ENCODE measurements at regions not wholly inside any gene's neighbourhood (a gene's known extent, or its start where the extent isn't known, plus 50 kb on each side); places are given as distances from the start of the nearest gene placed in this dataset.
"Not testable (repeated sequence)": the region's sequence is repeated elsewhere in the genome, so short reads cannot be mapped to it uniquely, and the experiment has no call there.

DNA sequence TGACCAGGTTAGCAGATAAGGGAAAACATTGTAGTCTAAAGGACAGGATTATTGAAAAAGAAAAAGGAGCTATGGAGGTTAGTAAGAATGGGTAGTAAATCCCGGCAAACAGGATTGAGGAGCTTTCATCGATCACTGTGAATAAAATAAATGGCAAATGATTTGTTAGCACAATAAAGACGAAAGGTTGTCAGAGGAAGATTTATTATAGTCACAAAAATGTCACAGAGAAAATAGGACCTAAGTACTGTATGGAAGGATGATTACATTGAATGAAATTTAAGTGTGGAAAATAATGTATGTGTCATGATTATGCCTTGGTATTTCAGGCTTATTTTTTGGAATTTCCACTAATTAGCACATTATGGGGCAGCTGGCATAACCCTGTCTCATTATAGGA is 519.2 kb upstream of the SLITRK6 start:
- TF ChIP-seq, protein P1, sequence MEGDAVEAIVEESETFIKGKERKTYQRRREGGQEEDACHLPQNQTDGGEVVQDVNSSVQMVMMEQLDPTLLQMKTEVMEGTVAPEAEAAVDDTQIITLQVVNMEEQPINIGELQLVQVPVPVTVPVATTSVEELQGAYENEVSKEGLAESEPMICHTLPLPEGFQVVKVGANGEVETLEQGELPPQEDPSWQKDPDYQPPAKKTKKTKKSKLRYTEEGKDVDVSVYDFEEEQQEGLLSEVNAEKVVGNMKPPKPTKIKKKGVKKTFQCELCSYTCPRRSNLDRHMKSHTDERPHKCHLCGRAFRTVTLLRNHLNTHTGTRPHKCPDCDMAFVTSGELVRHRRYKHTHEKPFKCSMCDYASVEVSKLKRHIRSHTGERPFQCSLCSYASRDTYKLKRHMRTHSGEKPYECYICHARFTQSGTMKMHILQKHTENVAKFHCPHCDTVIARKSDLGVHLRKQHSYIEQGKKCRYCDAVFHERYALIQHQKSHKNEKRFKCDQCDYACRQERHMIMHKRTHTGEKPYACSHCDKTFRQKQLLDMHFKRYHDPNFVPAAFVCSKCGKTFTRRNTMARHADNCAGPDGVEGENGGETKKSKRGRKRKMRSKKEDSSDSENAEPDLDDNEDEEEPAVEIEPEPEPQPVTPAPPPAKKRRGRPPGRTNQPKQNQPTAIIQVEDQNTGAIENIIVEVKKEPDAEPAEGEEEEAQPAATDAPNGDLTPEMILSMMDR (IDR thresholded peaks at IDR 0.05; ENCODE audit: low read depth, low read length): no peak
- no peak for DNase-seq (ENCODE audit: extremely low read depth, low read depth)

DNA sequence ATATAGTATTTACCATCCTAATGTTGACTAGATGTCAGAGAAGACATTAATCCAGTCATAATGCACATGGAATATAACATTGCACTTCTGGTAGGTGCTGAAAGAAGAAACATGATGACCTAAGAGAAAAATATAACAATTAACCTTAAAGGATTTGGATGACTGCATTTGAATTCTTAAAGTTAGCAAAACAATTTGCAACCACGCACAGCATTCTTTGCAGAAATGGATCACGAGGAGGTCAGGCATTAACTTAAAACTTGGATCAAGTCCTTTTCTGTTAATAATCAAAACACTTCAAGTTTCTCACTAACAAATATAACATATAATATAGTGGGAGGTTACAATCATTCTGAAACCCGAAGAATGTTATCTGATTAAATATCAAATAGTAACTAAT is 525.0 kb upstream of the SLITRK6 start:
- no peak for DNase-seq (ENCODE audit: extremely low read depth, low read depth)
- TF ChIP-seq, protein P1 (IDR thresholded peaks at IDR 0.05; ENCODE audit: low read depth, low read length): no peak

DNA sequence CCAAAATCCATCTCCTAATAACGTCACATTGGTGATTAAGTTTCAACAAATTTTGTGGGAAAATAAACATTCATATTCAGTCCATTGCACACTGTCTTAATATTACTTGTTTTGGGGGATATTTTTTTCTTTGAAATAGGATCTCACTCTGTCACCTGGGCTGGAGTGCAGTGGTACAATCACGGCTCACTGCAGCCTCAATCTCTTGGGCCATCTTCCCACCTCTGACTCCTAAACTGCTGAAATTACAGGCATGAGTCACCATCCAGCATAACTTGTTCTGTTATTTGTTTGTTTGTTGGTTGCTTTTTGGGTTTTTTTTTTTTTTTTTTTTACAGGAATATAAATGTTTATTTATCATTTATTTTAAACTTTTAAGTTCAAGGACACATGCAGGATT is 556.1 kb upstream of the SLITRK6 start:
- TF ChIP-seq, protein P1 (IDR thresholded peaks at IDR 0.05; ENCODE audit: low read depth, low read length): no peak
- DNase-seq (ENCODE audit: extremely low read depth, low read depth): no peak

DNA sequence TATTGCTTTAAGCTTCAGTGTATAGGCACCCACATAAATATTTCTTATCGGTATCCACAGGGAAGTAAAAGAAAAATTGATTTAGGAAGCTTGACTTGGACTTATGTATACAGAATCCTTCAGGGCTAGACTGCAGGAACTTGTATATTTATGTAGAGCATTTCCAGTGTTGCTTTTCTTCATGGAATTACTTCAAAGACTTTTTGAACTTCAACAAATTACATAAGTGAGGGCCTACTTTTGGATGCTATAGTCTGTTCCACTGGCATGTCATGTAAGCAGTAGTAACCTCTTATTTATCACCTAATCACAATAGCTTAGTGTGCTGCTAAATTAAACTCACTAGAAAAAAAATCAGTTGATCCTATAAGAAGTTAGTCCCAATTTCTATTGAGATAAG is 557.9 kb upstream of the SLITRK6 start:
- TF ChIP-seq, protein P1 (IDR thresholded peaks at IDR 0.05; ENCODE audit: low read depth, low read length): no peak
- no peak for DNase-seq (ENCODE audit: extremely low read depth, low read depth)

DNA sequence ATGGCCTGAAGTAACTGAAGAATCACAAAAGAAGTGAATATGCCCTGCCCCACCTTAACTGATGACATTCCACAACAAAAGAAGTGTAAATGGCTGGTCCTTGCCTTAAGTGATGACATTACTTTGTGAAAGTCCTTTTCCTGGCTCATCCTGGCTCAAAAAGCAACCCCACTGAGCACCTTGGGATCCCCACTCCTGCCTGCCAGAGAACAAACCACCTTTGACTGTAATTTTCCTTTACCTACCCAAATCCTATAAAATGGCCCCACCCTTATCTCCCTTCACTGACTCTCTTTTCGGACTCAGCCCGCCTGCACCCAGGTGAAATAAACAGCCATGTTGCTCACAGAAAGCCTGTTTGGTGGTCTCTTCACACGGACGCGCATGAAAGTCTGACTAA is 564.5 kb upstream of the SLITRK6 start:
- not testable (repeated sequence) for DNase-seq (ENCODE audit: extremely low read depth, low read depth)

DNA sequence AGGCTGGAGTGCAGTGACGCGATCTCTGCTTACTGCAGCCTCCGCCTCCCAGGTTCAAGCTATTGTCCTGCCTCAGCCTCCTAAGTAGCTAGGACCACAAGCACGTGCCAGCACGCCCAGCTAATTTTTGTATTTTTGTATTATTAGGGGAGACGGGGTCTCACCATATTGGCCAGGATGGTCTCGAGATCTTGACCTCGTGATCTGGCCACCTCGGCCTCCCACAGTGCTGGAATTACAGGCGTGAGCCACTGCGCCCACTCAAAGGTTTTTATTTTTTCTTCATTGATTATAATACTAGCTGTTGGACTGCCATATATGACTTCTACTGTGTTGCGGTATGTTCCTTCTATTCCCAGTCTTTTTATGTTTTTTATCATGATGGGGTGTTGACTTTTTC is 569.7 kb upstream of the SLITRK6 start:
- TF ChIP-seq, protein P1 (IDR thresholded peaks at IDR 0.05; ENCODE audit: low read depth, low read length): no peak
- no peak for DNase-seq (ENCODE audit: extremely low read depth, low read depth)

DNA sequence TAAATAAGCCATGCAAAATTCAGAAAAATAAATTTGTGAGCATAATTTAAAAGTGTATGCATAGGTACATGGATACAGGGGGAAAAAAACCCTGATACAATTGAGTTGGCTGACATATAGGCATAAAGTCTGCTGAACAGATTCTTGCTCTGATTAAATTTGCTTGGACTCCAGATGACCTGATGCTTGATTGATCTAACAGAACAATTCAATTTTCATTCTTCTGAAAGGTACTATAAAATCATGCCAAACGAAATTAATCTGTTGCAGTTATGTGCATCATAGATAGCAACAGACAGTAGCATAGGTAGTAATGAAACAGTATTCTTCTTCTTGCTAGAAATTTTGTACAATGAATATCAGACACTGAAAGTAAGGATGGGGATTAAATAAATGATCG is 578.2 kb upstream of the SLITRK6 start:
- no peak for DNase-seq (ENCODE audit: extremely low read depth, low read depth)
- TF ChIP-seq, protein P1 (IDR thresholded peaks at IDR 0.05; ENCODE audit: low read depth, low read length): no peak

DNA sequence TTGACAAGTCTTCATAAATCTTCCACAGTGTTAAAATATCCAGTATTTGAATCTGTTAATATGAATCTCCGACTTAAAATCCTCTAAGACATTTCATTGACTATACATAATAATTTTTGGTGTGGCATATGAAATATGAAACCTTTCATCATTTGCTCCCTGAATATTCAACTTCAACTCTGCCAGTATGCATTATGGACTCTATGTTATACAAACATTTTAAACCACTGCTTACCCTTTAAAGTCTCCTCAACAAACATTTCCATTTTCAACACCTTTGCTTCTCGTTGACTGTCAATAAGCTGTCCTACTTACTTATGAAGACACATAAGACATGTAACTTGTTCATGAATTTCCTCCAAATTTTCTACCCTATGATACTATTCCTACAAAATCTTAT is 579.4 kb upstream of the SLITRK6 start:
- TF ChIP-seq, protein P1 (IDR thresholded peaks at IDR 0.05; ENCODE audit: low read depth, low read length): no peak
- no peak for DNase-seq (ENCODE audit: extremely low read depth, low read depth)

Measured in AG09319 (cell line).